ENCODE measurements at regions not wholly inside any gene's neighbourhood (a gene's known extent, or its start where the extent isn't known, plus 50 kb on each side); places are given as distances from the start of the nearest gene placed in this dataset.
"Not testable (repeated sequence)": the region's sequence is repeated elsewhere in the genome, so short reads cannot be mapped to it uniquely, and the experiment has no call there.

- ChIA-PET POLR2A (no interaction called here), CTCF (no interaction called here)
- no peaks in the 10 kb centered on the region for H3K36me3 Mint-ChIP-seq (ENCODE audit: low read depth)
- no peaks in the 10 kb centered on the region for H3K4me1 Mint-ChIP-seq
- no peaks in the 10 kb centered on the region for H3K27me3 Mint-ChIP-seq
- DNase-seq = no peak
- H3K9me3 Mint-ChIP-seq = no peaks in the 10 kb centered on the region
- TF ChIP-seq CTCF (IDR thresholded peaks at IDR 0.05) = no peak
- H3K4me3 Mint-ChIP-seq = no peak overlapping the region
- intact Hi-C loops (cut with micrococcal nuclease) = no loop called here
- ATAC-seq (ENCODE audit: low read depth) = no peak
- H3K27ac Mint-ChIP-seq = no peak overlapping the region
These were observed 110.5 kb upstream of the RAP2B start for GRCh38 chr3:153051427-153052095.

GRCh38 chr3:153052096-153052460 is 109.9 kb upstream of the RAP2B start:
- no peaks in the 10 kb centered on the region for H3K36me3 Mint-ChIP-seq (ENCODE audit: low read depth)
- no peak for ATAC-seq (ENCODE audit: low read depth)
- CTCF ChIA-PET = no interaction called here
- H3K27ac Mint-ChIP-seq = no peak overlapping the region
- no peaks in the 10 kb centered on the region for H3K27me3 Mint-ChIP-seq
- POLR2A ChIA-PET = no interaction called here
- H3K9me3 Mint-ChIP-seq = no peaks in the 10 kb centered on the region
- H3K4me1 Mint-ChIP-seq = no peaks in the 10 kb centered on the region
- no peak for TF ChIP-seq CTCF (IDR thresholded peaks at IDR 0.05)
- intact Hi-C loops (cut with micrococcal nuclease) = no loop called here
- DNase-seq = no peak
- H3K4me3 Mint-ChIP-seq = no peak overlapping the region

- no peak overlapping the region for H3K27ac Mint-ChIP-seq
- intact Hi-C loops (cut with micrococcal nuclease) = no loop called here
- CTCF ChIA-PET = interaction anchor here (1.3 kb wide), 1 partner anchor 1198 kb away, joined by 3 read pairs; no protein-coding TSS in a partner anchor
- no peaks in the 10 kb centered on the region for H3K9me3 Mint-ChIP-seq
- ATAC-seq (ENCODE audit: low read depth) (no peak), DNase-seq (no peak)
- no peaks in the 10 kb centered on the region for H3K4me1 Mint-ChIP-seq
- H3K27me3 Mint-ChIP-seq = no peaks in the 10 kb centered on the region
- H3K4me3 Mint-ChIP-seq = no peak overlapping the region
- H3K36me3 Mint-ChIP-seq (ENCODE audit: low read depth) = no peaks in the 10 kb centered on the region
- POLR2A ChIA-PET = no interaction called here
- TF ChIP-seq CTCF (IDR thresholded peaks at IDR 0.05) = no peak
These were observed 106.8 kb upstream of the RAP2B start for GRCh38 chr3:153055217-153055616.

GRCh38 chr3:153055779-153056178 is 106.2 kb upstream of the RAP2B start:
- H3K27me3 Mint-ChIP-seq = no peaks in the 10 kb centered on the region
- H3K4me1 Mint-ChIP-seq = no peaks in the 10 kb centered on the region
- no peak for TF ChIP-seq CTCF (IDR thresholded peaks at IDR 0.05)
- ChIA-PET POLR2A (no interaction called here), CTCF (no interaction called here)
- no peak for DNase-seq
- H3K4me3 Mint-ChIP-seq = no peak overlapping the region
- ATAC-seq (ENCODE audit: low read depth) = no peak
- no peaks in the 10 kb centered on the region for H3K9me3 Mint-ChIP-seq
- intact Hi-C loops (cut with micrococcal nuclease) = no loop called here
- H3K36me3 Mint-ChIP-seq (ENCODE audit: low read depth) = no peaks in the 10 kb centered on the region
- H3K27ac Mint-ChIP-seq = no peak overlapping the region

GRCh38 chr3:153058031-153058688 is 103.9 kb upstream of the RAP2B start:
- CTCF ChIA-PET, POLR2A ChIA-PET: not testable (repeated sequence)

More at GRCh38 chr3:153058031-153058688, 103.9 kb upstream of the RAP2B start:
- DNase-seq; ATAC-seq (ENCODE audit: low read depth); H3K4me3 Mint-ChIP-seq; H3K9me3 Mint-ChIP-seq; H3K27me3 Mint-ChIP-seq; H3K27ac Mint-ChIP-seq; H3K4me1 Mint-ChIP-seq; intact Hi-C loops (cut with micrococcal nuclease); H3K36me3 Mint-ChIP-seq (ENCODE audit: low read depth): not testable (repeated sequence)
